ENCODE measurements at regions not wholly inside any gene's neighbourhood (a gene's known extent, or its start where the extent isn't known, plus 50 kb on each side); places are given as distances from the start of the nearest gene placed in this dataset.

DNA sequence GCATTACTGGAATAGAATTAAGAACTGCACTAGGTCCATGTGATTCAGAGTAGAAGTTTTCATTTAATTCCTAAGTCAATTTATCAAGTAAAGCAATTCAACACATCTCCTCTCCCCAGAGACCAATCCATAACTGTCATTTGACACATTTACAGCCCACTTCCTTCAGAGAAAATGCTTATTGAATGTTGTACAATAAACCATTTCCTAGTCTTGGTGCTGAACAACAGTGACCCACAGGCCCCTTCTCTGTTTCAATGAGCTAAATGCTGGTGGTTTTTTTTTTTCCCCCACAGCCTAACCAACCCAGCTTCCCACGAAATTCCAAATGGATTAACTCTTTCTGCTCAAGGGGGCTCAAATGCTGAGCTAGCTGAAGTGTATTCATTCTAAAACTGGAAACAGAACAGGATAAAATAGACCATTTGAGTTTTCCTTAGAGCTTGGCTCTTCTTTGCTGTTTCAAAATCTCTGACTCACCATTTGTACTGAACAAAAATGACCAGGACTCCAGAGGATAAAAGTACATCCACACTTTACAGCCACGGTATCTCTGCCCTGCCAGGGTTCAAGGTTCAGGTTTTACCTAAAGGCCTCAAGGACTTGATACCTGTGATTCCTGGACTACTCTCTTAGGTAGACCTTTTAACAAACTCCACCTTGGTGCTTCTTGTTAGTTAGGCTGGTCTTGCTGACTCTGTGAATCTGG lies 62.3 kb downstream of the TMEM100 start:
- ChIA-PET CTCF (interaction anchor here (0.8 kb wide), 1 partner anchor 75 kb away, joined by 3 read pairs; no protein-coding TSS in a partner anchor), POLR2A (no interaction called here)
- Mint-ChIP-seq H3K27ac (no peak overlapping the region), H3K4me1 (peaks cover 48% of the 10 kb centered on the region), H3K9me3 (ENCODE audit: insufficient read depth) (no peaks in the 10 kb centered on the region), H3K27me3 (peaks cover 9% of the 10 kb centered on the region), H3K4me3 (no peak overlapping the region)
- Histone ChIP-seq H3K4me3 (ENCODE audit: control extremely low read depth in 1 of 5, extremely low read depth in 1 of 5, insufficient read depth in 1 of 5, low read depth in 2 of 5, low read length in 4 of 5) (no peak overlapping the region), H2AFZ (ENCODE audit: insufficient read depth, low read depth, low read length, poor library complexity, severe bottlenecking) (no peak overlapping the region), H3K9me3 (ENCODE audit: control extremely low read depth in 1 of 3, control insufficient read depth in 2 of 3, insufficient read depth in 1 of 3, low read length in 2 of 3) (no peaks in the 10 kb centered on the region), H3K27me3 (replicated peaks in 1 of 4; ENCODE audit: control extremely low read depth in 1 of 4, control insufficient read depth in 3 of 4, insufficient read depth in 4 of 4, low read length in 3 of 4) (no peaks in the 10 kb centered on the region), H3K9ac (ENCODE audit: low read length) (no peak overlapping the region), H3K79me2 (ENCODE audit: control insufficient read depth, insufficient read depth, low read length) (no peaks in the 10 kb centered on the region), H4K20me1 (ENCODE audit: control insufficient read depth, insufficient read depth, low read length, poor library complexity, severe bottlenecking) (no peaks in the 10 kb centered on the region), H3K4me1 (ENCODE audit: control insufficient read depth in 2 of 2, insufficient read depth in 2 of 2, low read length in 2 of 2) (peaks cover 17 to 37% of the 10 kb centered on the region in 2 donors), H3K27ac (ENCODE audit: low read length in 2 of 2) (no peak overlapping the region), H3K4me2 (replicated peaks; ENCODE audit: low read depth, low read length, poor library complexity, severe bottlenecking) (no peak overlapping the region), H3K36me3 (replicated peaks in 1 of 2; ENCODE audit: control extremely low read depth in 1 of 2, control insufficient read depth in 1 of 2, extremely low read depth in 1 of 2, insufficient read depth in 2 of 2, low read length in 1 of 2) (no peaks in the 10 kb centered on the region)
- WGBS (ENCODE audit: insufficient coverage), result 100% methylated on average over 1 of the region's 2 CpGs
- DNase-seq (no peak), ATAC-seq (ENCODE audit: low read depth) (no peak)
- TF ChIP-seq EZH2 (IDR thresholded peaks at IDR 0.05; ENCODE audit: borderline replicate concordance, insufficient read depth, low read depth, low read length, poor library complexity, severe bottlenecking), result no peak
- TF ChIP-seq CTCF (IDR thresholded peaks at IDR 0.05), result no peak
- intact Hi-C loops (cut with micrococcal nuclease), result no loop called here

DNA sequence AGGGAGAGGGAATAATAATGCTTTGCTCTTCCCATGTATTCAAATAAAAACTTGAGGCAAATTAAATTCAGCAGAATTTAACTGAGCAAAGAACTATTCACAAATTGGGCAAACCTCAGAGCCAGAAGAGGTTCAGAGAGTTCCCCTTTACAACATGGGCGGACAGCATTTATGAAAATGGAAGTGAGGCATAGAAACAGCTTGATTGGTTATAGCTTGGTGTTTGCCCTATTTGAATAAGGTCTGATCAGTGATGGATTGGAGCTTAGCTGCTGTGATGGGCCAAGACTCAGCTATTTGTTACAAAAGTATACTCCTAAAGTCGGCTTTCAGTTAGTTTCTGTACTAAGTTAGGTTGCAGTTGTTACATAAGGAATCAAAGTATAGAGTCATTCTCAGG lies 63.0 kb downstream of the TMEM100 start:
- Histone ChIP-seq H4K20me1 (ENCODE audit: control insufficient read depth, insufficient read depth, low read length, poor library complexity, severe bottlenecking) (no peaks in the 10 kb centered on the region), H3K4me3 (ENCODE audit: control extremely low read depth in 1 of 5, extremely low read depth in 1 of 5, insufficient read depth in 1 of 5, low read depth in 2 of 5, low read length in 4 of 5) (no peak overlapping the region), H3K9me3 (ENCODE audit: control extremely low read depth in 1 of 3, control insufficient read depth in 2 of 3, insufficient read depth in 1 of 3, low read length in 2 of 3) (no peaks in the 10 kb centered on the region), H3K36me3 (replicated peaks in 1 of 2; ENCODE audit: control extremely low read depth in 1 of 2, control insufficient read depth in 1 of 2, extremely low read depth in 1 of 2, insufficient read depth in 2 of 2, low read length in 1 of 2) (no peaks in the 10 kb centered on the region), H3K27me3 (replicated peaks in 1 of 4; ENCODE audit: control extremely low read depth in 1 of 4, control insufficient read depth in 3 of 4, insufficient read depth in 4 of 4, low read length in 3 of 4) (no peaks in the 10 kb centered on the region), H3K9ac (ENCODE audit: low read length) (no peak overlapping the region), H3K4me2 (replicated peaks; ENCODE audit: low read depth, low read length, poor library complexity, severe bottlenecking) (no peak overlapping the region), H2AFZ (ENCODE audit: insufficient read depth, low read depth, low read length, poor library complexity, severe bottlenecking) (no peak overlapping the region), H3K79me2 (ENCODE audit: control insufficient read depth, insufficient read depth, low read length) (no peaks in the 10 kb centered on the region), H3K27ac (ENCODE audit: low read length in 2 of 2) (no peak overlapping the region), H3K4me1 (ENCODE audit: control insufficient read depth in 2 of 2, insufficient read depth in 2 of 2, low read length in 2 of 2) (peaks cover 12 to 34% of the 10 kb centered on the region in 2 donors)
- ChIA-PET POLR2A (no interaction called here), CTCF (no interaction called here)
- intact Hi-C loops (cut with micrococcal nuclease), result no loop called here
- Mint-ChIP-seq H3K4me1 (peaks cover 41% of the 10 kb centered on the region), H3K9me3 (ENCODE audit: insufficient read depth) (no peaks in the 10 kb centered on the region), H3K27ac (no peak overlapping the region), H3K27me3 (peaks cover 9% of the 10 kb centered on the region), H3K4me3 (no peak overlapping the region)
- TF ChIP-seq EZH2 (IDR thresholded peaks at IDR 0.05; ENCODE audit: borderline replicate concordance, insufficient read depth, low read depth, low read length, poor library complexity, severe bottlenecking), result no peak
- TF ChIP-seq CTCF (IDR thresholded peaks at IDR 0.05), result no peak
- ATAC-seq (ENCODE audit: low read depth) (no peak), DNase-seq (no peak)
- 80% methylated on average over 1 of the region's 2 CpGs for WGBS (ENCODE audit: insufficient coverage)
